HT1080 (cell line): ENCODE measurements at regions not wholly inside any gene's neighbourhood (a gene's known extent, or its start where the extent isn't known, plus 50 kb on each side); places are given as distances from the start of the nearest gene placed in this dataset.

Experiments used
- DNase-seq: peaks from one replicate; pipeline ENCODE4 v3.0.0-alpha.2; 2015; ENCODE audit warnings: low read depth

DNA sequence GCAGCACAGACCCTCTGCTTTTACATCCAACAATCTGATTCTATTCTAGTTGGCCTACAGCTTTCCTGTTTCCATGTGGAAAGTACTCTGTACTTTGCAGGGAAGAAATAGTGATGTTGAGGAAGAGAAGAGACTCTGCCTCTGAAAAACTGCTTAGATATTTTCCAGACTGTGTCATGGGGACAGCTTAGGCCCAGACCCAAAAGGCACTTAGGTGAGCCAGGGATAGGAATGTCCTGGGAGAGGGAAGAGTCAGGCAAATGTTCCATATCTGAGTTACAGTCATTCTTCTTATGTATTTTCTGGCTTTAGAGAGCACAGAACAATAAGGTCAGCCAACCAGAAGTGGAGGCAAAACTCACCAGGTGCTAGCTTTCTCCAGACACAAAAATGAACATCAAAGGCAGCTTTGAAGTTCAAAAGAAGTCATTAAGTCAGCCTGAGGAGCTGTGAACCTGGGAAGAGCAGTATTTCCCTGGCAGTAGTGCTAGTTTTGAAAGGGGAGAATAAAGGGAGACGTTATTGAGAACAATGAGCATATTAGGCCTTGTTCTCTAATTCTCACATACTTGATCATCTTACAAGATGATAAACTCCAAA lies 199.7 kb upstream of the LMNTD1 start:
- no peak for DNase-seq

DNA sequence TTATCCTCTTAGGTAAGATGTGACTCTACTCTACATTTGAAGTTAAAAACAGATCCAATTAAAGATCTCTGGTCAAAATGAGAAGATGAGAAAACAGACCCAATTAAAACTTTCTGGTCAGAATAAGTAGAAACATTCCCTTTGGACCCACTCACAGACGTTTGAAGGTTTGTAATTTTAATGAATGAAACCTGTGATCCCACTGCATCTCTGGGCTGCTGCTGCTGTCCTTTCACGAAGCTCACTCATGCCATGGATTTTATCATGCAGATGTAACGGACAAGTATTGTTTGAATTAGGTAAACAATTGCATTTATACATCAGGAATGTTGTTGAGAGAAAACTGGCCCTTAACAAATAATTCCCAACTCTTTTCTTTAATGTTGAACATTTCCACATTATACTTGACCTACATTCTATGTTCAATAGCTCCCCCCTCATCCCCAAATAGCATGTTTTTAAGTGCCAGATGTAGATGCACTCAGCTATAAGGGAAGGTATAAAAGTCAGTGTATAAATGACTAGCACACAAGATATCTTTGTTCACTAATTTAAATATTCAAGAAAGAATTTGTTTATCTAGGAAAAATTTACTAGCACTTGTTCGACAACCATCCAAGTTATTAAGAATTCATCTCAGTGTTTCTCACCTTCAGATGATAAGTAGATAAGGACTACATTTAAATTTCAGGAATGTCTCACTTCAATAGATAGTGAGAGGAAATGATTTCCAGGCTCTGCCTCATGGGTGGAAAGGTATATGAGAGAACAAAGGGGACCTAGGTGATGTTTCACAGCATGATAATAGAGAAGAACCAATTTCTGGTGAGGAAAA lies 202.3 kb upstream of the LMNTD1 start:
- no peak for DNase-seq

DNA sequence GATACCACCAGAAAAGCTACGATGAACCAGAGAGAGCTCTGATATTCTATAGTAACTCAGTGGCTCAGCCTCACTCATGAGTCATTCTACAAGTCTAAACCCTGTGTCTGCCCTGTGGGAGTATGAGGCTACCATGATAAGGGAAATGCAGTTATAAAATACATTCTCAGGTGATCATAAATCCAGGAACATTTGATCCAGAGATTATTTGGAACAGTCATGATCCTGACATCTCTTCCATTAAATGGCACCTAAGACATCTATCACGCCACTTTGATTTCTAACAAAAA lies 202.6 kb upstream of the RASSF8 start:
- DNase-seq: no peak

- no peak for DNase-seq
Observed at GRCh38 chr12:25757037-25757665, 201.3 kb upstream of the RASSF8 start.

DNA sequence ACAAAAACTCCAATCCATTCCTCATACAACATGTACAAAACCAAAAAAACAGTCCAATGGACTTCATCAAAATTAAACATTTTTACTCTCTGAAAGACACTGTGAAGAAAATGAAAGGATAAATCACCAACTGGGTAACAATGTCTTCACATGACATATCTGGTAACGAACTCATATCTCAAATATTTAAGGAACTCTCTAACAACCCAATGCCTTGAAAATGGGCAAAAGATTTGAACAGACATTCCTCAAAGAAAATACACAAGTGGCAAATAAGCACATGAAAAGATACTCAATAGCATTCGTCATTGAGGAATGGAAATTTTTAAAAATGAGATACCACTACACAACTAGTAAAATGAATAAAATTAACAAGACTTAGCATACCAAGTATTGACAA lies 198.7 kb upstream of the RASSF8 start:
- DNase-seq: no peak

GRCh38 chr12:25761356-25761755 lies 197.1 kb upstream of the RASSF8 start:
- no peak for DNase-seq

- DNase-seq: no peak
Observed at GRCh38 chr12:25764409-25764808, 194.1 kb upstream of the RASSF8 start.

DNA sequence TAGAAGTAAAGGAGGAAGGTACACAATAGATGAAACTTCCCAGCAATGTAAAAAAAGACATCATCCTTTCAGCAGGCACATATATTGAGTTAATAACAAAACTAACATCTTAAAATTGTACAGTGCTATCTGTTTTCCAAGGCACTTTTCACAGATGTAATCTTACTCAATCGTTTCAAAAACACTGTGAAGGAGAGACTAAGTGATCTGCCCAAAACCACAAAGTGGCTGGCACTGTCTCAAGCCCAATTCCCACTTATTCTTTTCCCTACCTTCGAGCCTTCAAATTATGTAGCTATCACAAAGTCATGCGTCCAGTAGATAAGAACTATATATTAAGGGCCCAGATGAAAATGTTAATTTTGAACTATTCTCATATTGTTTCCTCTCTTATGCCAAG lies 193.6 kb upstream of the RASSF8 start:
- peak; percentile 18 for DNase-seq

- DNase-seq: peak; percentile 38
Observed at GRCh38 chr12:25767606-25768005, 190.9 kb upstream of the RASSF8 start.

DNA sequence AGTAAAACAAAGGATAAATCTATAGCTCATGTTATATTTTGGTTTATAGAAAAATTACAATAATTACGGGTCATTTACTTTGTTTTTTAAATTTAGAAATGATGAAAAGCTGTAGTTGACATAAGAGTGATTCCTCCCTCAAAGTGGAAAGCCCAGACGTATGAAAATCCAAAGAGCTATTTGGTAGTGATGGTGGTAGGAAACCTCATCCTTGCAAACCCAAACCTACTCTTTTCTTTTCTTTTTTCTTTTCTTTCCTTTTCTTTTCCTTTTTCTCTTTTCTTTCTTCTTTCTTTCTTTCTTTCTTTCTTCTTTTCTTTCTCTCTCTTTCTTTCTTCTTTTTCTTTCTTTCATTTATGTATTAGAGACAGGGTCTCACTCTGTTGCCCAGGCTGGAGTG lies 190.3 kb upstream of the RASSF8 start:
- no peak for DNase-seq

DNA sequence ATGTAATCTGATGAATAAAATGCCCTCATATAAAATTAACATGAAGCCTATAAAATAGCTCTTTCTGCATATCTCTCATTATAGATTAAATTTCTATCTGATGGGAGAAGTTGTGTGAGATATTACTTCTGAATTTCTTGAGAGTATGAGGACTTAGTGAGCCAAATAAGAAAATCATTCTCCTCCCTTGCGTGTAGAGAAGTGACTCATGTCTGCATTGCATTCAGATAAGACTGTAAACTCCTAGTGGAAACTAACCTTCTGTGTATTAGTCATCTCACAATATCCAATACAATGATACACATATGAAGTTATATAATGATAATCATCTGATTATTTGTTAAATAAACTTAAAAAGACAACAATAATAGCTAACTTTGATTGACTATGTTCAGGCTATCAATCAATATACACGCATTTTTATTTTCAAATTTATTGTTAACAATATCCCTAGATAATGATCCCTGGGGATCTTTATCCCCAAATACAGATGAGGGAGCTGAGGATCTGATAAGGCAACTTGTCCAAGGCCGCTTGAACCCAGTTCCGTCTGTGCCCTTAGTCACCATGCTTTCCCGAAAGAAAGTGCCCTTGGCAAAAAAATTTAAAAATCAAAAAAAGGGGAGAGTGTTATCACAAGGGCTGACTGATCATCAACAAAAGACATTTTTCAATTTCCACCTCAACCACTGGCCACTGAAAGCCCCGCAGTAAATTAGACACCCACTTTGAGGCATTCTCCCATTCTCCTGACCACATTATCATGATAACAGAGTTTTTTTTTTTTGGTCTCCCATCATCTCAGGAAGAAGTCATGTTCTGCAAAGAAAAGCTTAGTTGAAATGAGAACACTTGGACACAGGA lies 189.2 kb upstream of the RASSF8 start:
- DNase-seq: peak; percentile 69

- peak; percentile 16 for DNase-seq
Observed at GRCh38 chr12:25771041-25771440, 187.4 kb upstream of the RASSF8 start.

DNA sequence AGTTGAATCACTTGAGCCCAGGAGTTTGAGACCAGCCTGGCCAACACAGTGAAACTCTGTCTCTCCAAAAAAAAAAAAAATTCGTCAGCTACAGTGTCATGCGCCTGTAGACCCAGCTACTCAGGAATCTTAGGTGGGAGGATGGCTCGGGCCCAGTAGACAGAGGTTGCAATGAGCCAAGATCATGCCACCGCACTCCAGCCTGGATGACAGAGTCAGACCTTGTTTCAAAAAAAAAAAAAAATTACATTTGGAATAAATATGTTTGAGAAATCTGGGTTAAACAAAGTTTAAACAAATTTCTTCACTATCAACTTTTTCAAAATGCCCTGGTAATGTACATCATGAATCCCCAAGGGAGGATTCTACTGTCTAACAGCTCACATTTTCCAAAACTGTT lies 187.0 kb upstream of the RASSF8 start:
- no peak for DNase-seq

GRCh38 chr12:25775968-25776367 lies 182.5 kb upstream of the RASSF8 start:
- DNase-seq: no peak

DNA sequence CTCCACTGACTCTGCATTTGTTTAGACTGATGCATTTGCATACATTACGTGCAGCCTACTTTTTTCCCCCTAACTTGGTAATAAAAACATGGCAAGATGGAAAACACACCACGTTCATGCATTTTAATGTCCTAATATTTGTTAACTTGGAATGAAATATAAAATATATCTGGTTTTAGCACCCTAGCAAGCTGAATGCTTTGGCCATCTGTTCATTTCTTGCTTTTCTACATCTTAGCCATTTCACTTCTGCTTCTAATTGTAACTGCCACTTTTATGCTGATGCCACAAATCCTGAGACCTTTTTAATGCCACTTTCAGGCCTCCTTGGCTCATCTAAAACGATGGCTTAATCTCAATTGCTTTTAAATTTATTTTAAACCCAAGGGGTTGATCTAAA lies 177.7 kb upstream of the RASSF8 start:
- DNase-seq: no peak

DNA sequence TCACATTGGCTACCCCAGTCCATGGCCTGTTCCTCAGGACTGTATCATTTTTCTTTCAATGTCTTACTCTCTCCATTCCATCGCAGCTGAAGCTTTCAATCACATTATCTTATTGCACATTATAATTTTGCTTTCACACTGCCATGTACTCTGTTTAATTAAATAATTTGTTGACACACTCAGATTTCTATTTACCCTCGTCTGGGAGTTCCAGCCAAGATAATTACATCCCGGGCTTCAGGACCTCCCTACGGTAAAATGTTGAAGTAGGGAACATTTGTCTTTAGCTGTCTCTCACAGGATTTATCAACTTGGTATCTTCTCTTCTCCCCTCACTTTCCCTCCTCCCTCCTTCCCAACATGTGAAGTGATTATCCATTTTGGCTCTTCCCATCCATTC lies 177.2 kb upstream of the RASSF8 start:
- no peak for DNase-seq

GRCh38 chr12:25783566-25783965 lies 174.9 kb upstream of the RASSF8 start:
- DNase-seq: no peak

- no peak for DNase-seq
Observed at GRCh38 chr12:25784669-25785068, 173.8 kb upstream of the RASSF8 start.

DNA sequence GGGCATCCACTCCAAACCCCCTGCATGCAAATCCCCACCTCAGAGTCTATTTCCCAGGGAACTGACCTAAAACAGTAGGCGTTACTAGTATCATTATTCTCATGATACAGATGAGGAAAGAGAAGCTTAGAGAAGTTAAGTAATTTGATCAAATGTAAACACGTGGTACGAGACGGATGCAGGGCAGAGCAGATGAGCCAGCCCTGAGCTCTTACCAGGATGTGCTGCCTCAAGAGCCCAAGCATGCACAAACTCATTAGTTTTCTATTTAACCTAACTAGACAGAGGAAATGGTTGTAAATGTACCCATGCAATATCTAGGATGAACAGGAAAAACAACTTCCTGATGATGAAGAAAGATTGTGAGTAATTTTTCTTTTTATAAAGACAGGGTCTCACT lies 173.3 kb upstream of the RASSF8 start:
- no peak for DNase-seq

DNA sequence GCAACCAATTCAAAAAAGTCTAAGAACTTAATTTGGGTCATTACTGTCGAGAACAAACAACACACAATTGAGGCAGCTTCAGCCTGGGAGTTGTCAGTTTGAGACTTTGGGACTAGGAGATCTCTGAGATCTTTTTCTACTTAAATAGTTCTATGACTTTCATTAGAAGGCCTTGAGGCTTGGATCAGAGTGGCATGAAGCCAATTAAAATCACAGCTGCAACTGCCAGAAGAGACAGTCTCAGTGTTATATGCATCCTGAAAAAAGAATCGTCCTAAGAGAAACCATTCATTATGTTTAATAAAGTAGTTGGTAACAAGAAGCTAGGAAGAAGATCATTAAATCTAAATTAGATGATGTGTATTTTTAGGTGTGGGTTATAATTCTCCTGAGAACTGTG lies 170.8 kb upstream of the RASSF8 start:
- DNase-seq: no peak

GRCh38 chr12:25788707-25789442 lies 169.6 kb upstream of the RASSF8 start:
- DNase-seq: no peak
